ENCODE measurements at regions not wholly inside any gene's neighbourhood (a gene's known extent, or its start where the extent isn't known, plus 50 kb on each side); places are given as distances from the start of the nearest gene placed in this dataset.

- Histone ChIP-seq H3K9me3 (ENCODE audit: control insufficient read depth, insufficient read depth, low read depth, low read length) (no peaks in the 10 kb centered on the region), H3K9ac (ENCODE audit: insufficient read depth, low read length) (no peak overlapping the region), H3K27ac (ENCODE audit: insufficient read depth, low read length) (no peak overlapping the region), H3K36me3 (ENCODE audit: control insufficient read depth, insufficient read depth, low read length) (no peaks in the 10 kb centered on the region), H3K4me1 (ENCODE audit: control insufficient read depth, extremely low read depth, insufficient read depth, low read length) (no peaks in the 10 kb centered on the region), H3K27me3 (ENCODE audit: control insufficient read depth, insufficient read depth, low read length) (no peaks in the 10 kb centered on the region), H2AFZ (ENCODE audit: low read length) (no peak overlapping the region), H3K4me2 (ENCODE audit: extremely low read depth, insufficient read depth, low read length) (no peak overlapping the region), H3K79me2 (ENCODE audit: control insufficient read depth, insufficient read depth, low read length) (no peaks in the 10 kb centered on the region), H3K4me3 (replicated peaks in 1 of 4; ENCODE audit: control extremely low read depth in 1 of 4, insufficient read depth in 1 of 4, low read depth in 3 of 4, low read length in 4 of 4) (no peak overlapping the region), H4K20me1 (ENCODE audit: control insufficient read depth, extremely low read depth, insufficient read depth, low read length) (no peaks in the 10 kb centered on the region)
- DNase-seq (ENCODE audit: low read depth in 2 of 2) = no peak
- TF ChIP-seq EZH2 (IDR thresholded peaks at IDR 0.05; ENCODE audit: low read length, missing control alignments) = no peak
- TF ChIP-seq, protein P1, sequence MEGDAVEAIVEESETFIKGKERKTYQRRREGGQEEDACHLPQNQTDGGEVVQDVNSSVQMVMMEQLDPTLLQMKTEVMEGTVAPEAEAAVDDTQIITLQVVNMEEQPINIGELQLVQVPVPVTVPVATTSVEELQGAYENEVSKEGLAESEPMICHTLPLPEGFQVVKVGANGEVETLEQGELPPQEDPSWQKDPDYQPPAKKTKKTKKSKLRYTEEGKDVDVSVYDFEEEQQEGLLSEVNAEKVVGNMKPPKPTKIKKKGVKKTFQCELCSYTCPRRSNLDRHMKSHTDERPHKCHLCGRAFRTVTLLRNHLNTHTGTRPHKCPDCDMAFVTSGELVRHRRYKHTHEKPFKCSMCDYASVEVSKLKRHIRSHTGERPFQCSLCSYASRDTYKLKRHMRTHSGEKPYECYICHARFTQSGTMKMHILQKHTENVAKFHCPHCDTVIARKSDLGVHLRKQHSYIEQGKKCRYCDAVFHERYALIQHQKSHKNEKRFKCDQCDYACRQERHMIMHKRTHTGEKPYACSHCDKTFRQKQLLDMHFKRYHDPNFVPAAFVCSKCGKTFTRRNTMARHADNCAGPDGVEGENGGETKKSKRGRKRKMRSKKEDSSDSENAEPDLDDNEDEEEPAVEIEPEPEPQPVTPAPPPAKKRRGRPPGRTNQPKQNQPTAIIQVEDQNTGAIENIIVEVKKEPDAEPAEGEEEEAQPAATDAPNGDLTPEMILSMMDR (conservative IDR thresholded peaks at IDR 0.05 in 1 of 2, IDR thresholded peaks at IDR 0.05 in 1 of 2; ENCODE audit: low read depth in 1 of 2, low read length in 2 of 2) = no peak
These were observed 236.8 kb upstream of the MVB12B start for GRCh38 chr9:126089789-126090188.

- H3K9ac ChIP-seq (ENCODE audit: insufficient read depth, low read length) = no peak overlapping the region
- H3K4me3 ChIP-seq (replicated peaks in 1 of 4; ENCODE audit: control extremely low read depth in 1 of 4, insufficient read depth in 1 of 4, low read depth in 3 of 4, low read length in 4 of 4) = no peak overlapping the region
- H3K4me1 ChIP-seq (ENCODE audit: control insufficient read depth, extremely low read depth, insufficient read depth, low read length) = no peaks in the 10 kb centered on the region
- H3K27ac ChIP-seq (ENCODE audit: insufficient read depth, low read length) = no peak overlapping the region
- TF ChIP-seq EZH2 (IDR thresholded peaks at IDR 0.05; ENCODE audit: low read length, missing control alignments) = no peak
- TF ChIP-seq, protein P1 (conservative IDR thresholded peaks at IDR 0.05 in 1 of 2, IDR thresholded peaks at IDR 0.05 in 1 of 2; ENCODE audit: low read depth in 1 of 2, low read length in 2 of 2) = no peak
- H3K79me2 ChIP-seq (ENCODE audit: control insufficient read depth, insufficient read depth, low read length) = no peaks in the 10 kb centered on the region
- no peaks in the 10 kb centered on the region for H4K20me1 ChIP-seq (ENCODE audit: control insufficient read depth, extremely low read depth, insufficient read depth, low read length)
- no peaks in the 10 kb centered on the region for H3K36me3 ChIP-seq (ENCODE audit: control insufficient read depth, insufficient read depth, low read length)
- no peak overlapping the region for H2AFZ ChIP-seq (ENCODE audit: low read length)
- no peak for DNase-seq (ENCODE audit: low read depth in 2 of 2)
- H3K4me2 ChIP-seq (ENCODE audit: extremely low read depth, insufficient read depth, low read length) = no peak overlapping the region
- no peaks in the 10 kb centered on the region for H3K9me3 ChIP-seq (ENCODE audit: control insufficient read depth, insufficient read depth, low read depth, low read length)
- no peaks in the 10 kb centered on the region for H3K27me3 ChIP-seq (ENCODE audit: control insufficient read depth, insufficient read depth, low read length)
These were observed 232.9 kb upstream of the MVB12B start for GRCh38 chr9:126093771-126094170.

GRCh38 chr9:126095546-126096190, 231.0 kb upstream of the MVB12B start:
- DNase-seq (ENCODE audit: low read depth in 2 of 2) = no peak
- H3K9me3 ChIP-seq (ENCODE audit: control insufficient read depth, insufficient read depth, low read depth, low read length) = no peaks in the 10 kb centered on the region
- no peaks in the 10 kb centered on the region for H3K36me3 ChIP-seq (ENCODE audit: control insufficient read depth, insufficient read depth, low read length)
- no peaks in the 10 kb centered on the region for H3K79me2 ChIP-seq (ENCODE audit: control insufficient read depth, insufficient read depth, low read length)
- no peak for TF ChIP-seq EZH2 (IDR thresholded peaks at IDR 0.05; ENCODE audit: low read length, missing control alignments)
- TF ChIP-seq, protein P1 (conservative IDR thresholded peaks at IDR 0.05 in 1 of 2, IDR thresholded peaks at IDR 0.05 in 1 of 2; ENCODE audit: low read depth in 1 of 2, low read length in 2 of 2) = no peak
- no peak overlapping the region for H2AFZ ChIP-seq (ENCODE audit: low read length)
- H3K4me2 ChIP-seq (ENCODE audit: extremely low read depth, insufficient read depth, low read length) = no peak overlapping the region
- H4K20me1 ChIP-seq (ENCODE audit: control insufficient read depth, extremely low read depth, insufficient read depth, low read length) = no peaks in the 10 kb centered on the region
- no peak overlapping the region for H3K9ac ChIP-seq (ENCODE audit: insufficient read depth, low read length)
- H3K27ac ChIP-seq (ENCODE audit: insufficient read depth, low read length) = no peak overlapping the region
- H3K27me3 ChIP-seq (ENCODE audit: control insufficient read depth, insufficient read depth, low read length) = no peaks in the 10 kb centered on the region
- H3K4me1 ChIP-seq (ENCODE audit: control insufficient read depth, extremely low read depth, insufficient read depth, low read length) = no peaks in the 10 kb centered on the region
- no peak overlapping the region for H3K4me3 ChIP-seq (replicated peaks in 1 of 4; ENCODE audit: control extremely low read depth in 1 of 4, insufficient read depth in 1 of 4, low read depth in 3 of 4, low read length in 4 of 4)

Measured in fibroblast of lung (primary cell).